GM23248 (cell line): ENCODE measurements at regions not wholly inside any gene's neighbourhood (a gene's known extent, or its start where the extent isn't known, plus 50 kb on each side); places are given as distances from the start of the nearest gene placed in this dataset.

Experiments used
- DNase-seq: peaks from one replicate; pipeline ENCODE4 v3.0.0-alpha.2; 2015
- H2AFZ ChIP-seq: fragments of 200-600 bp; sonication (generic); 2 replicates; pipeline ENCODE4 v1.6.1; 2016; ENCODE audit warnings: antibody characterized with exemption
- H3F3A ChIP-seq: fragments of 200-600 bp; sonication (generic); 2 replicates; pipeline ENCODE4 v1.6.1; 2016; ENCODE audit warnings: mild to moderate bottlenecking, antibody characterized with exemption, mixed run types; ENCODE audit not compliant: insufficient read depth
- H3K27ac ChIP-seq: fragments of 200-600 bp; sonication (generic); 2 replicates; pipeline ENCODE4 v1.5.1; 2016; ENCODE audit warnings: mild to moderate bottlenecking
- H3K27me3 ChIP-seq: fragments of 200-600 bp; sonication (generic); replicated peaks from 2 replicates; pipeline ENCODE4 v1.6.1; 2016; ENCODE audit warnings: mild to moderate bottlenecking; ENCODE audit not compliant: insufficient read depth
- H3K36me3 ChIP-seq: fragments of 200-600 bp; sonication (generic); 2 replicates; pipeline ENCODE4 v1.6.1; 2016; ENCODE audit warnings: low read depth, mild to moderate bottlenecking
- H3K4me1 ChIP-seq: fragments of 200-600 bp; sonication (generic); 2 replicates; pipeline ENCODE4 v1.6.1; 2016; ENCODE audit warnings: mild to moderate bottlenecking; ENCODE audit not compliant: insufficient read depth
- H3K4me2 ChIP-seq: fragments of 200-600 bp; sonication (generic); one replicate; pipeline ENCODE4 v1.6.1; 2016; ENCODE audit warnings: mild to moderate bottlenecking; ENCODE audit not compliant: unreplicated experiment
- H3K4me3 ChIP-seq: fragments of 200-600 bp; sonication (generic); 2 replicates; pipeline ENCODE4 v1.5.1; 2016; ENCODE audit warnings: mild to moderate bottlenecking
- H3K79me2 ChIP-seq: fragments of 200-600 bp; sonication (generic); 2 replicates; pipeline ENCODE4 v1.6.1; 2016; ENCODE audit warnings: mild to moderate bottlenecking; ENCODE audit not compliant: insufficient read depth
- H3K9ac ChIP-seq: fragments of 200-600 bp; sonication (generic); 2 replicates; pipeline ENCODE4 v1.6.1; 2016; ENCODE audit warnings: mild to moderate bottlenecking
- H3K9me2 ChIP-seq: fragments of 200-600 bp; sonication (generic); 2 replicates; pipeline ENCODE4 v1.6.1; 2016; ENCODE audit warnings: mixed run types, mild to moderate bottlenecking, moderate library complexity; ENCODE audit not compliant: insufficient read depth
- H3K9me3 ChIP-seq: fragments of 200-600 bp; sonication (generic); one replicate; pipeline ENCODE4 v1.6.1; 2017; ENCODE audit warnings: low read depth
- H4K20me1 ChIP-seq: fragments of 200-600 bp; sonication (generic); 2 replicates; pipeline ENCODE4 v1.6.0; 2016; ENCODE audit not compliant: insufficient read depth
- EZH2 ChIP-seq: fragments of 200-600 bp; sonication (generic); IDR thresholded peaks from 2 replicates; pipeline ENCODE4 v1.6.1; 2018; ENCODE audit warnings: antibody characterized with exemption, mild to moderate bottlenecking; ENCODE audit not compliant: insufficient read depth, poor library complexity, severe bottlenecking
- EZH2phosphoT487 ChIP-seq: fragments of 200-600 bp; sonication (generic); IDR thresholded peaks from 2 replicates; pipeline ENCODE4 v1.6.1; 2018; ENCODE audit warnings: antibody characterized with exemption, moderate library complexity, mild to moderate bottlenecking, low read depth; ENCODE audit not compliant: insufficient read depth
- WGBS, 2 experiments: methylation state at CpG; one replicate each; pipeline ENCODE4 v1.1.6; 2015 to 2017; ENCODE audit warnings: low lambda C conversion rate in 2 of 2, low coverage in 1 of 2; ENCODE audit errors: missing lambda C conversion rate in 2 of 2; 5-methylcytosine and 5-hydroxymethylcytosine counted together
- in situ Hi-C: fragments of 300-500 bp; cut with MboI; formaldehyde crosslinking; loops from 2 replicates; pipeline ENCODE4 v1.15.0; 2020

DNA sequence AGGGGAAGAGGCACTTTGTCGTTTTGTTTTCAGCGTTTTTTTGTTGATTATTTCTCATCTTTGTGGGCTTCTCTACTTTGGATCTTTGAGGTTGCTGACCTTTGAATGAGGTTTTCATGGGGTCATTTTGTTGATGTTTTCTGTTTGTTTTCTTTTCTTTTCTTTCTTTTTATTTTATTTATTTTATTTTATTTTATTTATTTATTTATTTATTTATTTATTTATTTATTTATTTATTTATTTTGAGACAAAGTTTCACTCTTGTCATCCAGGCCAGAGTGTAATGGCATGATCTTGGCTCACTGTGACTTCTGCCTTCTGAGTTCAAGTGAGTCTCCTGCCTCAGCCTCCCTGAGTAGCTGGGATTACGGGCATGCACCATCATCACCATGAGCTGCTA lies 946.7 kb downstream of the TLE4 start:
- Histone ChIP-seq H3K9me2 (no peaks in the 10 kb centered on the region), H3K4me1 (no peaks in the 10 kb centered on the region), H4K20me1 (no peaks in the 10 kb centered on the region), H3F3A (no peaks in the 10 kb centered on the region), H3K9me3 (no peaks in the 10 kb centered on the region), H3K27me3 (no peaks in the 10 kb centered on the region), H3K79me2 (no peaks in the 10 kb centered on the region), H3K4me2 (no peak overlapping the region), H3K9ac (no peak overlapping the region), H3K27ac (no peak overlapping the region), H2AFZ (no peak overlapping the region), H3K4me3 (no peak overlapping the region), H3K36me3 (no peaks in the 10 kb centered on the region)
- 26 to 33% methylated on average over 3 of the region's 3 CpGs for WGBS, 2 experiments
- TF ChIP-seq EZH2: no peak
- no peak for TF ChIP-seq EZH2phosphoT487
- in situ Hi-C loops: no loop called here
- DNase-seq: no peak

DNA sequence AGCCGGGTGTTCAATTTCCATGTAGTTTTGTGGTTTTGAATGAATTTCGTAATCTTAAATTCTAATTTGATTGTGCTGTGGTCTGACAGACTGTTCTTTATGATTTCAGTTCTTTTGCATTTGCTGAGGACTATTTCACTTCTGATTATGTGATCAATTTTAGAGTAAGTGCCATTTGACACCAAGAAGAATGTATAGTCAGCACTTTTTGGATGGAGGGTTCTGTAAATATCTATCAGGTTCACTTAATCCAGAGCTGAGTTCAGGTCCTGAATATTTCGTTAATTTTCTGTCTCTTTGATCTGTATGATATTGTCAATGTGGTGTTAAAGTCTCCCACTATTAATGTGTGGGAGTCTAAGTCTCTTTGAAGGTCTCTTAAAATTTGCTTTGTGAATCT lies 944.9 kb downstream of the TLE4 start:
- Histone ChIP-seq H3K27me3 (no peaks in the 10 kb centered on the region), H3K4me3 (no peak overlapping the region), H3K4me2 (no peak overlapping the region), H3K27ac (no peak overlapping the region), H4K20me1 (no peaks in the 10 kb centered on the region), H2AFZ (no peak overlapping the region), H3K9ac (no peak overlapping the region), H3K4me1 (no peaks in the 10 kb centered on the region), H3K79me2 (no peaks in the 10 kb centered on the region), H3K9me3 (no peaks in the 10 kb centered on the region), H3K36me3 (no peaks in the 10 kb centered on the region), H3K9me2 (no peaks in the 10 kb centered on the region), H3F3A (no peaks in the 10 kb centered on the region)
- TF ChIP-seq EZH2phosphoT487 (no peak), EZH2 (no peak)
- WGBS, 2 experiments: 13 to 24% methylated on average over 3 of the region's 3 CpGs
- in situ Hi-C loops: no loop called here
- DNase-seq: no peak

DNA sequence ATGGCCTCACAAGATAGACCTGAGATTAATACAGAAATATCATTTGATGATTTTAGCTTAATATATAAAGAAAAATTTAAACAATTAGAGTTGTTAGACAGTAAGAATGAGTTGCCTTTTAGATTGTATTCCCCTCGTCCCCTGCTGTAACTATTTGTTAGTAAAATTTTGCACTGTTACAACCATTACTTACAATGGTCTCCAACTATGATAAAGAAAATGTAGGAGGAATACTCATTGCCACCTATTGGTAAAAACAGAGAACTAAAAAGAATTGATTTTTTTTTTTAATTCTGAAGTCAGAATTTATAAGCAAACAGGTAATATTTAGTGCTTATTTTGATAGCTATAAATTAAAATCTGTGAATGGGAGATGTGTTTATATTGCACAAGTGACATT lies 937.6 kb downstream of the TLE4 start:
- no peaks in the 10 kb centered on the region for H3K36me3 ChIP-seq
- no peaks in the 10 kb centered on the region for H3K27me3 ChIP-seq
- no peak overlapping the region for H3K4me2 ChIP-seq
- no peak overlapping the region for H2AFZ ChIP-seq
- H3K9ac ChIP-seq: no peak overlapping the region
- no peaks in the 10 kb centered on the region for H4K20me1 ChIP-seq
- in situ Hi-C loops: no loop called here
- TF ChIP-seq EZH2phosphoT487: no peak
- no peak for TF ChIP-seq EZH2
- 8 to 9% methylated on average over 1 of the region's 1 CpG for WGBS, 2 experiments
- no peak overlapping the region for H3K4me3 ChIP-seq
- H3F3A ChIP-seq: no peaks in the 10 kb centered on the region
- no peaks in the 10 kb centered on the region for H3K9me3 ChIP-seq
- H3K9me2 ChIP-seq: no peaks in the 10 kb centered on the region
- H3K27ac ChIP-seq: no peak overlapping the region
- DNase-seq: no peak
- no peaks in the 10 kb centered on the region for H3K4me1 ChIP-seq
- no peaks in the 10 kb centered on the region for H3K79me2 ChIP-seq

DNA sequence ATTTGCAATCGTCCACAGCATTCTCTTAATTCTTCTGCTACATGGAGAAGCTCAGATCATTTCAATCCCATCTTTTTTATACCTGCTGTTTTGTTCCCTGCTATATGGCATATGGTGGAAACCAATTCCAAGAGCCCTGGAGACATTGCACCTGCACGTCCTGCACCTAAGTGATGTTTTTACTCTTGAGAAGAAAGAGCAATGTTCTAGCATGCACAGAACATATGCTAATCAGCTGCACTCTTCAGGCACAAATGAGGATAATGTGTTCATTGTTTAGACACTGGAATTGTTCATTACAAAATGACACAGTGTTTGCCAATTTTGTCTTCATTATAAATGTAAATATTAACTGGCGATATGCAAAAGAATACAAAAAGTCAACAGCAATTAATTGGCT lies 935.8 kb downstream of the TLE4 start:
- TF ChIP-seq EZH2phosphoT487: no peak
- no peak for TF ChIP-seq EZH2
- no peak overlapping the region for H3K27ac ChIP-seq
- H3K9me2 ChIP-seq: no peaks in the 10 kb centered on the region
- H3K9ac ChIP-seq: no peak overlapping the region
- H3K4me1 ChIP-seq: no peaks in the 10 kb centered on the region
- H2AFZ ChIP-seq: no peak overlapping the region
- no peak overlapping the region for H3K4me3 ChIP-seq
- H3K4me2 ChIP-seq: no peak overlapping the region
- WGBS, 2 experiments: 15 to 24% methylated on average over 3 of the region's 3 CpGs
- no peaks in the 10 kb centered on the region for H4K20me1 ChIP-seq
- H3K27me3 ChIP-seq: no peaks in the 10 kb centered on the region
- in situ Hi-C loops: no loop called here
- no peak for DNase-seq
- H3K36me3 ChIP-seq: no peaks in the 10 kb centered on the region
- H3K79me2 ChIP-seq: no peaks in the 10 kb centered on the region
- no peaks in the 10 kb centered on the region for H3F3A ChIP-seq
- no peaks in the 10 kb centered on the region for H3K9me3 ChIP-seq

DNA sequence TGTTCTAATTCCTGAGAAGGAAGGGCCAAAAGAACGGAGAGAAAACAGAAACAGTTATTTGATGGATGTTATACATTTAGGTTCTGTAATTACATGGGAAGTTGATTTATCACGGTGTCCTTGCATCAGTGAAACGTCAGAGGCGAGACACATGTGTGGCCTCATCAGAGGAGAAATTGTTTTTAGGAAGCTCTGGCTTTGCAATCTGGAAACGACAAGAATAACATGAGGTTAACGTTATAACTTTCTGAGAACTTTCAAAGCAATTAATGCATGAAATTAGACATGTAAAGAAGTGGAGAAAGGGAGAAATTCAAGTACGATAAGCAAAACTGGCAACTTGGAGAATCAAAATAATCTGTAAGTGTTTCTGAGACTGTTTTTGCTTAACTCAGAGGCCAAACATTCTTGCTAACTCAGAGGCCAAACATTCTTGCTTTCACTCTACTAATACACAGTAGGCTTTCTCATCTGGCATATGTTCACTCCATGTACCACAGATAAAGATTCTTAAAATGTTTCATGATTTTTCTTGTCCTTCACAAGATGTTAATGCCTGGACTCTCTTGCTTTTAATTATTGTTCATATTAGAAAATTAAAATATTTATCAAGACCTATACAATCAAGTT lies 933.0 kb downstream of the TLE4 start:
- Histone ChIP-seq H3K4me3 (no peak overlapping the region), H3K4me2 (no peak overlapping the region), H2AFZ (no peak overlapping the region), H3K27me3 (no peaks in the 10 kb centered on the region), H3K9me3 (no peaks in the 10 kb centered on the region), H3K9me2 (no peaks in the 10 kb centered on the region), H3K4me1 (no peaks in the 10 kb centered on the region), H3K79me2 (no peaks in the 10 kb centered on the region), H3K36me3 (no peaks in the 10 kb centered on the region), H3F3A (no peaks in the 10 kb centered on the region), H4K20me1 (no peaks in the 10 kb centered on the region), H3K27ac (no peak overlapping the region), H3K9ac (no peak overlapping the region)
- TF ChIP-seq EZH2phosphoT487: no peak
- TF ChIP-seq EZH2: no peak
- in situ Hi-C loops: no loop called here
- no peak for DNase-seq
- 8 to 12% methylated on average over 7 of the region's 7 CpGs for WGBS, 2 experiments
